Nephron (organoid): ENCODE measurements at regions not wholly inside any gene's neighbourhood (a gene's known extent, or its start where the extent isn't known, plus 50 kb on each side); places are given as distances from the start of the nearest gene placed in this dataset.
"Not testable (repeated sequence)": the region's sequence is repeated elsewhere in the genome, so short reads cannot be mapped to it uniquely, and the experiment has no call there.

Experiments
- H3K27ac Mint-ChIP-seq, 3 experiments: 2 replicates each; pipeline ENCODE4 v1.8.0; 2020; ENCODE audit warnings: mixed read lengths in 3 of 3, mild to moderate bottlenecking in 2 of 3, moderate library complexity in 1 of 3
- H3K27me3 Mint-ChIP-seq: 2 replicates; pipeline ENCODE4 v1.8.0; 2021; ENCODE audit warnings: low read depth, mild to moderate bottlenecking, moderate library complexity, mixed read lengths
- H3K36me3 Mint-ChIP-seq: 2 replicates; pipeline ENCODE4 v1.8.0; 2020; ENCODE audit warnings: low read depth, mixed read lengths
- H3K4me1 Mint-ChIP-seq: 2 replicates; pipeline ENCODE4 v1.8.0; 2020; ENCODE audit warnings: mixed read lengths
- H3K4me3 Mint-ChIP-seq, 3 experiments: 2 replicates each; pipeline ENCODE4 v1.8.0; 2020; ENCODE audit warnings: mild to moderate bottlenecking in 3 of 3, mixed read lengths in 3 of 3, moderate library complexity in 2 of 3
- H3K9me3 Mint-ChIP-seq: 2 replicates; pipeline ENCODE4 v1.8.0; 2020; ENCODE audit warnings: mixed read lengths
- TF ChIP-seq, protein P1 (sequence below), 3 experiments: fragments of 200-600 bp; sonication (generic); IDR thresholded peaks; one replicate each; pipeline ENCODE4 v1.5.0; 2021; ENCODE audit warnings: antibody characterized with exemption in 3 of 3; ENCODE audit not compliant: unreplicated experiment in 3 of 3

DNA sequence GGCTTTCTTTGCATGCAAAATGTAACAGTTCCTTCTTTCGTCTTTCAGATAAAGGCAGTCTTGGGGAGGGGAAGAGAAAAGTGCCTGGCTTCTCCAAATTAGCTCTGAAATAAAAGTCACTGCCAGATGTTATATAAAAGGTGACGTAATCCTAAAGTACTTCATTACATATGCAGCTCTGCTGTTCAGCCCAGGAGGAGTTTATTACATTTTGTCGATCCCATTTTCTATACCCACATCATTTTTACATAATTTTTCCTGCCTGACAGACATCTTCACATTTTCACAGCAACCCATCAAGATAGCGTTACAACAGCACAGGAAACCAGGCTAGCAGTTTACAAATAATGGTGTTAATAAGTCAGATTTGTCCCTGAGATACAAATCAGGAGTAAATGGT lies 86.7 kb upstream of the SLC30A5 start:
- H3K36me3 Mint-ChIP-seq = no peaks in the 10 kb centered on the region
- no peaks in the 10 kb centered on the region for H3K9me3 Mint-ChIP-seq
- no peak overlapping the region for H3K4me3 Mint-ChIP-seq
- TF ChIP-seq, protein P1, sequence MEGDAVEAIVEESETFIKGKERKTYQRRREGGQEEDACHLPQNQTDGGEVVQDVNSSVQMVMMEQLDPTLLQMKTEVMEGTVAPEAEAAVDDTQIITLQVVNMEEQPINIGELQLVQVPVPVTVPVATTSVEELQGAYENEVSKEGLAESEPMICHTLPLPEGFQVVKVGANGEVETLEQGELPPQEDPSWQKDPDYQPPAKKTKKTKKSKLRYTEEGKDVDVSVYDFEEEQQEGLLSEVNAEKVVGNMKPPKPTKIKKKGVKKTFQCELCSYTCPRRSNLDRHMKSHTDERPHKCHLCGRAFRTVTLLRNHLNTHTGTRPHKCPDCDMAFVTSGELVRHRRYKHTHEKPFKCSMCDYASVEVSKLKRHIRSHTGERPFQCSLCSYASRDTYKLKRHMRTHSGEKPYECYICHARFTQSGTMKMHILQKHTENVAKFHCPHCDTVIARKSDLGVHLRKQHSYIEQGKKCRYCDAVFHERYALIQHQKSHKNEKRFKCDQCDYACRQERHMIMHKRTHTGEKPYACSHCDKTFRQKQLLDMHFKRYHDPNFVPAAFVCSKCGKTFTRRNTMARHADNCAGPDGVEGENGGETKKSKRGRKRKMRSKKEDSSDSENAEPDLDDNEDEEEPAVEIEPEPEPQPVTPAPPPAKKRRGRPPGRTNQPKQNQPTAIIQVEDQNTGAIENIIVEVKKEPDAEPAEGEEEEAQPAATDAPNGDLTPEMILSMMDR (IDR thresholded peaks at IDR 0.05; ENCODE audit: unreplicated experiment in 3 of 3) = no peak
- H3K4me1 Mint-ChIP-seq = peaks cover 6% of the 10 kb centered on the region
- H3K27ac Mint-ChIP-seq = peak overlapping the region in 2 of 3 experiments; percentile 28 to 51
- H3K27me3 Mint-ChIP-seq = peaks cover 8% of the 10 kb centered on the region

DNA sequence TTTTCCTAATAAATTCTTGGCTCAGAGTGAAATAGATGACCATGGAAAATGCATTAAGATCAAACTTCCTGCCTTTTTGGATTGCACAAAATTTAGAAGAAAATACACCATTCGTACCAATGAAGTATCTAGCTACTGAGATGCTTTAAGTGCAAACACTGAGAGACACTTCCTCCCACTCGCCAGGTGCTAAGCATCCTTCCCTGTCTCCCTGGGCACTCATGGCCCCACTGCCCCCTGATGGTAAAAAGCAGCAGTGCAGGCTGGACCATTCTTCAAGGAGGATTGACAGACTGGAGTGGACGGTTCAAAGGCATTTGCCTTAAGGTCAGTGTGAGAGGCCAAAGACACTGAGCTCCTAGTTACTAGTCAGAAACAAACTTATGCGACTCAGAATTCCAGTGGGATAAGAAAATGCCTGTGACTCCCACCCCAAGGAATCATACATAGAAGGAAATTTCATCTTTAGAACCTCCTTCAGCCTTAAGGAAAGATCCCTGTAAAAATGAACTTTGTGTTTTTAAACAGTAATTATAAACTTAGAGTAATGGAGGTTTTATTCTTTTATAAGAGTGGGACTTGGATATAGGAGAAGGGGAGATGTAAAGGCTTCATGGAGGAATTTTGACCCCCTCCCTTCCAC lies 86.0 kb upstream of the SLC30A5 start:
- peaks cover 6% of the 10 kb centered on the region for H3K4me1 Mint-ChIP-seq
- peaks cover 8% of the 10 kb centered on the region for H3K27me3 Mint-ChIP-seq
- TF ChIP-seq, protein P1 (IDR thresholded peaks at IDR 0.05; ENCODE audit: unreplicated experiment in 3 of 3) = peak; percentile 77 to 82 (median 80)
- peak overlapping the region in 1 of 3 experiments; percentile 28 for H3K27ac Mint-ChIP-seq
- no peak overlapping the region for H3K4me3 Mint-ChIP-seq
- H3K36me3 Mint-ChIP-seq = no peaks in the 10 kb centered on the region
- no peaks in the 10 kb centered on the region for H3K9me3 Mint-ChIP-seq

DNA sequence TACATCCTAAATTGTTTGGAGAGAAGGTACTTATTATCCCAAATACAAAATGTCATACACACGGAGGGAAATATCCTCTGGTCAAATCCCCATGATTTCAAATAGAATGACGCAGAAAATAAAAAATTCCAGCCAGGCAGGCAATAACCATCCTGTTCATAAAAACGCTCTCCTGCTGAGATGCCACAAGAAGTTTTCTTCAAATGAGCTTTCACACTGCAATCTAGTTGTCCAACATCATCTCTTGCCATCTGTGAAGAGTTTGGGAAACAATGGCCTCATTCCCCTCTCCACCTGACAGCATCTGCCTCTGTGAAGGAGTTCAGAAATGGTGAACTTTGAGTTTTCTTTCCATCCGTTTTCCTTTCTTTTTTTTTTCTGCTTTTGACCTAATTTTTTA lies 83.3 kb upstream of the SLC30A5 start:
- Mint-ChIP-seq H3K9me3 (no peaks in the 10 kb centered on the region), H3K4me1 (peaks cover 6% of the 10 kb centered on the region), H3K36me3 (no peaks in the 10 kb centered on the region), H3K27ac (no peak overlapping the region), H3K27me3 (peaks cover 12% of the 10 kb centered on the region), H3K4me3 (no peak overlapping the region)
- TF ChIP-seq, protein P1 (IDR thresholded peaks at IDR 0.05; ENCODE audit: unreplicated experiment in 3 of 3) = no peak

DNA sequence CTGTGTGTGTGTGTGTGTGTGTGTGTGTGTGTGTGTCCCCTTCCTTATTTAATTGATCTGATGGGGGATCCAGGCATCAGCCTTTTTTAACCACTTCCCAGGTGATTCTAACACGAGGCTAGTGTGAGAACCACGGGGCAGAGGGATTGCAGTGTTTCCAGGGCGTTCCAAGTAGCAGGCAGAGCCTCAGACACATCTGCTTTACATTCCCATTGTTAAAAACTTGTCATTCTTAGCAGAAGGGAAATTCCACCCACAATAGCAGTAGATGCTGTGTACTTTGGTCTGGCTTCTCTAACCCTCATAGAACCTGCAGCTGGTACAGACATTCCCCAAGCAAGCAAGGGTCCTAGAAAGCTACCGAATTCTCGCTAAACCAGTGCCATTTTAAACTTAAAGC lies 81.9 kb upstream of the SLC30A5 start:
- TF ChIP-seq, protein P1 (IDR thresholded peaks at IDR 0.05; ENCODE audit: unreplicated experiment in 3 of 3) = no peak
- no peak overlapping the region for H3K27ac Mint-ChIP-seq
- no peaks in the 10 kb centered on the region for H3K36me3 Mint-ChIP-seq
- H3K27me3 Mint-ChIP-seq = peaks cover 12% of the 10 kb centered on the region
- H3K4me1 Mint-ChIP-seq = peaks cover 5% of the 10 kb centered on the region
- H3K9me3 Mint-ChIP-seq = no peaks in the 10 kb centered on the region
- no peak overlapping the region for H3K4me3 Mint-ChIP-seq

DNA sequence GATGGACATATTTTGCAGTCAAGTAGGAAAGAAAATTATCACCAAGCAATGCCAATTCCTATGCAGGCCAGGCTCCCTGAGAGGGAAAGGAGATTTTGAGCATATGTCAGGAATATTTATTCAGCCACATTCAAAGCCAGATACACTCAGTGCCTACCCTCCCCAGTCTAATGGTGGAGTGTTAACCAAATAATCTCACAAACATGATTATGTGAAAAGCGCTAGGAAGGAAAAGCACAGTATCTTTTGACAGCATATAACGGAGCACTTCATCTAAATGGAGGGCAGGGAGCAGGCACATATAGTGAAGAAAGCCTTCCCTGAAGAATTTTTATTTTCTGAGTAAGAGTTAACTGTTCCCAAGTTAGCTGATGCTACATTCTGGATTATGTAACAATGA lies 80.3 kb upstream of the SLC30A5 start:
- Mint-ChIP-seq H3K4me3 (no peak overlapping the region), H3K27ac (no peak overlapping the region), H3K9me3 (no peaks in the 10 kb centered on the region), H3K27me3 (peaks cover 7% of the 10 kb centered on the region), H3K4me1 (no peaks in the 10 kb centered on the region), H3K36me3 (no peaks in the 10 kb centered on the region)
- TF ChIP-seq, protein P1 (IDR thresholded peaks at IDR 0.05; ENCODE audit: unreplicated experiment in 3 of 3) = no peak

DNA sequence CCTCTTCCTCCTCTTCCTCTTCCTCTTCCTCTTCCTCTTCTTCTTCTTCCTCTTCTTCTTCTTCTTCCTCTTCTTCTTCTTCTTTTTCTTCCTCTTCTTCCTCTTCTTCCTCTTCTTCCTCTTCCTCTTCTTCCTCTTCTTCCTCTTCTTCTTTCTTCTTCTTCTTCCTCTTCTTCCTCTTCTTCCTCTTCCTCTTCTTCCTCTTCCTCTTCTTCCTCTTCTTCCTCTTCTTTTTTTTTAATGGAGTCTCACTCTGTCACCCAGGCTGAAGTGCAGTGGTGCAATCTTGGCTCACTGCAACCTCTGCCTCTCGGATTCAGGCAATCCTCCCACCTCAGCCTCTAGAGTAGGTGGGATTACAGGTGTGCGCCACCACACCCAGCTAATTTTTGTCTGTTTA lies 79.8 kb upstream of the SLC30A5 start:
- not testable (repeated sequence) for H3K27ac Mint-ChIP-seq, H3K4me3 Mint-ChIP-seq, H3K4me1 Mint-ChIP-seq, H3K9me3 Mint-ChIP-seq, H3K27me3 Mint-ChIP-seq, H3K36me3 Mint-ChIP-seq
